Liver (tissue), 3 donors: ENCODE measurements at regions not wholly inside any gene's neighbourhood (a gene's known extent, or its start where the extent isn't known, plus 50 kb on each side); places are given as distances from the start of the nearest gene placed in this dataset.

Source experiments
- CTCF ChIP-seq: fragments of 150-350 bp; IDR thresholded peaks from 2 replicates; pipeline ENCODE4 v1.5.1; 2017; ENCODE audit warnings: improper control_type of control experiment, low read depth, low read length; ENCODE audit not compliant: missing input control
- EGR1 ChIP-seq, 2 donors: IDR thresholded peaks; 2 replicates each; pipeline ENCODE4 v1.6.1; 2016 to 2018; ENCODE audit warnings: antibody characterized with exemption in 2 of 2, low read depth in 2 of 2
- GABPA ChIP-seq, 2 donors: IDR thresholded peaks in 1 of 2; conservative IDR thresholded peaks in 1 of 2; 2 replicates each; pipeline ENCODE4 v1.6.1; 2016; ENCODE audit warnings: antibody characterized with exemption in 2 of 2, mild to moderate bottlenecking in 1 of 2, moderate library complexity in 1 of 2
- REST ChIP-seq: IDR thresholded peaks from 2 replicates; pipeline ENCODE4 v1.6.1; 2016; ENCODE audit warnings: antibody characterized with exemption, mild to moderate bottlenecking
- SP1 ChIP-seq: IDR thresholded peaks from 2 replicates; pipeline ENCODE4 v1.6.1; 2018; ENCODE audit warnings: antibody characterized with exemption, mild to moderate bottlenecking
- YY1 ChIP-seq: IDR thresholded peaks from 2 replicates; pipeline ENCODE4 v1.6.1; 2016; ENCODE audit warnings: antibody characterized with exemption, mild to moderate bottlenecking
- ZBTB33 ChIP-seq: IDR thresholded peaks from 2 replicates; pipeline ENCODE4 v1.6.1; 2016; ENCODE audit warnings: antibody characterized with exemption
- donor health status: healthy.
- donor health status: healthy.

- TF ChIP-seq ZBTB33 (no peak), CTCF (no peak), REST (no peak), YY1 (no peak), EGR1 (IDR thresholded peaks at IDR 0.05; ENCODE audit: low read depth in 2 of 2) (no peak), GABPA (IDR thresholded peaks at IDR 0.05 in 1 of 2, conservative IDR thresholded peaks at IDR 0.05 in 1 of 2) (no peak), SP1 (no peak)
Measured at GRCh38 chr7:50207251-50207564, 97.3 kb upstream of the IKZF1 start.
